NCI-H2107 treated with DMSO at 0.1 percent for 48 hours (cell line): ENCODE measurements at regions not wholly inside any gene's neighbourhood (a gene's known extent, or its start where the extent isn't known, plus 50 kb on each side); places are given as distances from the start of the nearest gene placed in this dataset.

Experiments
- DNase-seq: peaks from one replicate; lab custom pipeline; 2025; ENCODE audit not compliant: unreplicated experiment; lab: John Stamatoyannopoulos, UW

DNA sequence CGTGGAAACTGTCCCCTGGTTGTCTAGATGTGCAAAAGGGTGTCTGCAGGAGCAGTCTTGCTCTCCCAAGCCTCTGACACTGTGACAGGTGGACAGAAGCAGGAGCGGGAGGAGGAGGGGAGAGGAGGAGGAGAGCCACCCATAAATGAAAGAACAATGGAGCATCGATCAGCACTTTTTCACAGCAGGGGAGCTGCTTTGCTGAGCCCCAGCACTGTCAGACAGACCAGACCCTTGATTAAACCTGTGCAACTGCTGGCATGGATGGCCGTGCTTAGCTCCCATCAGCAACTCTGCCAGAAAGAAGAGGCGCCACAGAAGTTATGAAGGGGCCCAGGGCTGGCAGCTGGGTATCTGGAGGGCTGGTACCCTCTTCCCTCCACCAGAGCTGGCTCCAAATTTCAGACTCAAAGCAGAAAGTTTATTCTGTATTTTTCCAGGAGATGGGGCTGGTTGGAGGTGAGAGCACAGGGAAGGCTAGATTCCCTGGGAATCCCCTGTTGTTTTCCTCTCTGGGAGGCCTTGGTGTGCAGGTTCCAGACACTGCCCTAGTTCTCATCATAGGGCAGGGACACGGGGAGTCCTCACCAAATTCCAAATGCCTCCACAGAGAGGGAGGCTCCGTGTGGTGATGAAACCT lies 1192.2 kb downstream of the UQCRFS1 start:
- DNase-seq = no peak

GRCh38 chr19:28019901-28020300 lies 1193.0 kb downstream of the UQCRFS1 start:
- no peak for DNase-seq

- no peak for DNase-seq
Measured at GRCh38 chr19:28019371-28019770, 1193.6 kb downstream of the UQCRFS1 start.

DNA sequence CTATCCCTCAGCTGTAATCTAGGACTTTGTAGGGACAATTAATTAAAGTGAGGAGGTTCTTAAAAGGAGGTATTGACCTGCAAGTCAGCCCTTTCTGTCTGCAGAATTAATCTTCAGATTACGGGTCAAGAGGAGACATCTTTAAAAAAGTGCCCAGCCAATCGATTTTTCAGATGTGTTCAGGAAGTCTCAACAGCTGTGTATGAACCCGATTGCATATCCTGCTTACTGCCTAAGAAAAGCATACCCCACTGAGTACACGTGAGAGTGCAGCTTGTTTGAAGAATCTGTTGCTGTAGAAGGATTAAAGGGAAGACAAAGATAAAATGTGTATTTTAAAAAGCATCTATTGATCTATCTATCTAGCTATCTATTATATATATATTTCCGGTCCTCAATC lies 1194.5 kb downstream of the UQCRFS1 start:
- DNase-seq = no peak

DNA sequence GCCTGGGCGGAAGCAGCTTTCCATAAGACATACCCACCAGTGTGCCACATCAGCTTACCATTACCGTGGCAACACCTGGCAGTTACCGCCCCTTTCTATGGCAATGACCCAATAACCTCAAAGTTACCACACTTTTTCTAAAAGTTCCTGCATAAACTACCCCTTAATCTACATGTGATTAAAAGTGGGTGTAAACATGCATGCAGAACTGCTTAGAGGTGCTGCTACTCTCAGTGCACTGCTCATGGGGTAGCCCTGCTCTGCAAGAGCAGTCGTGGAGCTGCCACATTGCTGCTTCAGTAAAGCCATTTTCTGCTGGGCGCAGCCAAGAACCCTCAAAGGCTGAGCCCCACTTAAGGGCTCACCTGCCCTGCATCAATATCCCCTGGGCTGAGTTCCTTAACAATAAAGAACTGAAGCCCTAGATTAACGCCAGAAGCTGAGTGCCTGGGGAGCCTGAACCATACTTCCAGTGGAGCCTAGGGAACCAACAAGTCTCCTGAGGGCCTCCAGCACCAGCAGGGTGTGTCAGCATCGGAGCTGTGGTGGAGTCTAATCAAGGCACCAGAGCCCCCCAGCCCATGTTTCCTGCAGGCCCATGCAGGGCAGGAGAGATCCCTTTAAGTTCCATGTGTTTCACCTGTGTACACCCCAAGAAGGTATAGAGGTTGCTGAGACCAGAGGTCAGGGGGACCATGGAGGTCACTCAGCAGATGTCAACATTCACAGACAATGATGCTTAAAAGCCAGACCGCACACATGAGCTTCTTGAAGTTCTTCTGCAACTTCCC lies 1198.1 kb downstream of the UQCRFS1 start:
- DNase-seq = no peak

GRCh38 chr19:28012361-28012760 lies 1200.6 kb downstream of the UQCRFS1 start:
- no peak for DNase-seq

GRCh38 chr19:28010656-28011055 lies 1202.3 kb downstream of the UQCRFS1 start:
- no peak for DNase-seq

DNA sequence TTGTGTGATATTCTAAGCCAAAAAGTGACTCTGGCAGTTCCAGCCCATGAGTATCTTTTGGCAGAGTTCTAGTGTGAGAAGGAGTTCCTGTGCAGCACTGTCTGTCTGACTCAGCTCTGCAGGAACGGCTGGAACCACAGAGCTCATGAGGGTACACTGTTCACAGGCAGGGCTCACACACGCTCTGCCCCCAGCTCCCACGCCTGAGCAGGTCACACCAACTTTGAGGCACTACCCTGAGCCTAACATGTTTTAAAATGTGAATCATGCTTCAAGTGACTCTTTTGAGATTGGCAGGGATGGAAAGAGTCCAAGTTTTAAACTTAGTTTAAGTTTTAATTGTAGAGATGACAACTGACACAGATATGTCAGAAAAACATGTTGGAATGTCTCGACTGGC lies 1203.3 kb downstream of the UQCRFS1 start:
- no peak for DNase-seq

- DNase-seq = no peak
Measured at GRCh38 chr19:28008695-28009094, 1204.3 kb downstream of the UQCRFS1 start.

- DNase-seq = no peak
Measured at GRCh38 chr19:28003543-28003942, 1209.4 kb downstream of the UQCRFS1 start.

DNA sequence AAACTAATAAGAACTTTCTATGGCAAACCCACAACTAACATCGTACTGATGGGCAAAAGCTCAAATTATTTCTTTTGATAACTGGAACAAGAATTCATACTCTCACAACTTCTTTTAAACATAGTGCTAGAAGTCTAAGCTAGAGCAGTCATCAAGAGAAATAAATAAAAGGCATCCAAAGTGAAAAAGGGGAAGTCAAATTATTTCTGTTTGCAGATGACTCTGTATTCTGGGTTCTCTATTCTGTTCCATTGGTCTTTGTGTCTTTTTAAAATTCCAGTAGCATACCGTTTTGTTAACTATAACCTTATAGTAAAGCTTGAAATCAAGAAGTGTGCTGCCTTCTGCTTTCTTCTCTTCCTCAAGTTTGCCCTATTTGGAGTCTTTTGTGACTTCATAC lies 1215.9 kb downstream of the UQCRFS1 start:
- DNase-seq = no peak

- DNase-seq = no peak
Measured at GRCh38 chr19:27993619-27994570, 1219.1 kb downstream of the UQCRFS1 start.

DNA sequence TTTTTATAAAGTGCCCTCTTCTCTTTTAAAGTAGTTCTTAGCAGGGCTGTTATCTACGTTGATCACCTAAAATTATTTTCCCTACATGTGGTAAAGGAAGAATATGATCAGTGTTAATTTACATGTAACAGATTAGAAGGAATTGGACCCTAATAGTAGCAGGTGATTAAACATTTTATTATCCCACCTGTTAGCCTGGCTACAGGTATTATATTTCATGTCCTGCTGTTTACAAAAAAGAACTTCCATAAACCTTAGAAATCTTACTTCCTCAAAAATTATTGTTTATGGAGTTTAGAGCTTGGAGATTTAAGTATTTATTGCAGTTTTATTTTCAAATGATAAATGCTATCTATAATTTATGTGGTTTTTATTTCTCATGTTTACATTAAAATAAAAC lies 1226.7 kb downstream of the UQCRFS1 start:
- DNase-seq = no peak

DNA sequence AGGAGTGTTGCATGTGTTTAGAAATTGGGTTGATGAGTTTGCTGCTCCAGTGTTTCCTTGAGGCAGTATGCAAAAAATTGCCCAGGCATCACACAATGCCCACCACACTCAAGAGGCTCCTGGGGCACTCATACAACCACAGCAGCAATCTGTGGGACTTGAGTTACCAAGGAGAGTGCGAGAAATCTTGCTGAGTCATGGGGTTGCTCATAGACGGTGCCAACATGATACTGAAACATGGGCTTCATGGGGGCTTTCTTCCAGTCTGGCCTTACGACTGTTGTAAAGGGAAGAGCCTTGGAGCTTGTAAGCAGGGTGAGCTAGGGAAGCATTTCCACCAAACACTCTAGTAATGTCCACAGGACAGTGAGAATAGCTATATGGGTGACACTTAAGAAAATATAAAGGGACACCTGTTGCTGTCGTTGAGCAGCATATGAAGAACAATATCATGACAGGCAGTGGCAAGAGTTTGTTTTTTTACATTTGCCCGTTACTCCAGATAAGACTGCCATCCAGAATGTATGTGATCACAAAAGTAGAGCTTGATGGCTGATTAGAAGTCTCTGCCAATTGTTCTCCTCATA lies 1237.4 kb downstream of the UQCRFS1 start:
- DNase-seq = no peak

DNA sequence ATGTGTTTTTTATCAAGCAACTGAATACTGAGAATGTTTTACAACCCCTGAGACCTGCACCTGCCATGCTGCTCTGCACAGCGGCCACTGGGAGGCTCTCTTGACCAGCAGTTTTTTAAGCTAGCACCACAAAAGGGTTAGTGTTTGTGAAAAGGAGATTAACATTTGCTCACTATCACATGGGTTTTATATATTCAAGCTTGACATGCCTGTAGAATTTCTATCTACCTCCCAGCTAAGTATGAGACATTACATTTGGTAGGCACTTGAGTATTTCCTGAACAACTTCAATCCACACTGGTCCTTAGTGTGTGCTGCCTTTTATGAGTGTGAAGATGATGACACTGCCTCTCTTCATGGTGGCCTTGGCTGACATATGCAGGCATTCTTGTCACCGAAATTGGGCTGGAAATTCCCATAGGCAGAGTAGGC lies 1238.9 kb downstream of the UQCRFS1 start:
- DNase-seq = no peak

DNA sequence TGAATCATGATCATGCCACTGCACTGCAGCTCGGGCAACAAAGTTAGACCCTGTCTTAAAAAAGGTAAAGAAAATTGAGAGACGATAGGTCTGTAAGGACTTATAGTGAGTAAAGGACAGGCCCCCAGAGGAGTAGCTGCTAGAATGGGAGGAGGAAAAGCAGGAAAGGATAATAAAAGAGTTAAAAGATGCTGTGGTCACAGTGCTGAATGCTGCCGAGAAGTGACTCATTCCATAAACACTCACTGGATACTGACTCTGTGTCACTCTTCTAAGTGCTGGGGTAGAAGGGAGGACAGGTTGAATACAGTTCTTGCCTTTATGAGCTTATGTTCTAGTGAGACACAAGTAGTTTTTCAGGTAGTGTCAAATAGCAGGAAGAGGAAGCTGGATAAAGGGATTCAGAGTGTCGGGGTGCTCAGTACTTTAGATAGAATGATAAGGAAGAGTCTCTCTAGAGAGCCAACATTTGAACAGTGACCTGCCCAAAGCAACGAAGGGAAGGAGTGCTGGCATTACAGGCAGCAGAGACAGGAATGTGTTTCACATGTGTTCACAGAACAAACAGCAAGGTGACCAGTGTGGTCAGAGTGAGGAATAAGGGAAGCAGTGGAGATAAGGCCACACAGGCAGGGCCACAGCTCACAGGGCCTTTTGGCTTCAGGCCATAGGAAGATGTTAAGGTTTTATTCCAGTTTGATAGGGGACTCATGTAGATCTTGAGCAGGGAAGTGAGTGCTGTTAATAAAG lies 1240.5 kb downstream of the UQCRFS1 start:
- DNase-seq = no peak

DNA sequence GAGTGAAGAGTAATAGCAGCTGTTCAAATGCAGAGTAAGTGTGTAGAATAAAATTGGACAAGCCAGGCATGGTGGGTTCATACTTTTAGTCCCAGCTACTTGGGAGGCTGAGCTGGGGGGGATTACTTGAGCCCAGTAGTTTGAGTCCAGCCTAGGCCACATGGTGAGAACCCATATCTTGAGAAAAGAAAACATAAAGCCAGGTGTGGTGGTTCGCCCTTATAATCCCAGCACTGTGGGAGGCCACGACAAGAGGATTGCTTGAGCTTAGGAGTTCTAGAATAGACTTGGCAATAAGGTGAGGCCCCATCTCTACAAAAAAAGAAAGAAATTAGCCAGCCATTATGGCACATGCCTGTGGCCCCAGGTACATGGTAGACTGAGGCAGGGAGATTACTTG lies 1241.1 kb downstream of the UQCRFS1 start:
- no peak for DNase-seq

- DNase-seq = no peak
Measured at GRCh38 chr19:27971071-27971470, 1241.9 kb downstream of the UQCRFS1 start.

DNA sequence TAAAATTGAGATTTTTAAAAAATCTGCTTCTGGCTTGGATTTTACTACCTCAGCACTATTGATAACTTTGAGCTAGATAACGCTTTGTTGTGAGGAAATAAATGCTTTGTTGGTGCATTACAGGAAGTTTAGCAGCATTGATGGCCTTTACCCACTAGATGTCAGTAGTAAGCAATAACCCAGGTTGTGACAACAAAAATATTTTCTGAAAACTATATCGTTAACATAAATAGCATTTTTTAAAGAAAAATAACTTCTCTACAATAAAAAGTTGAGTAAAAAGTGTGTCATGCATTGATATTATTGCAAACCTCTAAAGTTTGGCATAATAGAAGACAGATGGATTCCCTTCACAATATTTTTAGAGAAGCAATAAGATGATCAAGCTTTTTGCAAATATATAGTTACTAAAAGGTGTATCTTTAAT lies 1246.5 kb downstream of the UQCRFS1 start:
- peak; percentile 0 for DNase-seq

DNA sequence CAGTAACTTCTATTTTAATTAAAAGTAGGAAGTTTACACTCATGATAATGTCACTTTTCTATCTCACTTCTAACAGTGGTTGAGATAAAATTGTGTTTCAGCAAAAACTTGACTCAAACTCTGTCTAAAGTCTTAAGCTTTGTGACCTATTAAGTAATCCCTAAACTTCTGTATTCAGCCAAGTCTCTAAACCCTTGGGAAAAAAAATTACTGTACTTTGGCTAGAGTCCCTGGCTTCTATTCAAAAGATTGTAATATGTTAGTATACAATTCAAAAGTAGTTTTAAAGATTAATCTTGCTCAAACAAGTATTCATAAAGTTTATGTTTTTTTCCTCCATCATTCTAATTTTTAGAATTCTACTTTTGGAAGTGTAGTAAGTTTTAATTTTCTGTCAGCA lies 1248.8 kb downstream of the UQCRFS1 start:
- DNase-seq = no peak
